22Rv1 (cell line): ENCODE measurements at regions not wholly inside any gene's neighbourhood (a gene's known extent, or its start where the extent isn't known, plus 50 kb on each side); places are given as distances from the start of the nearest gene placed in this dataset.

Experiments used
- ZFX ChIP-seq: fragments of 450-650 bp; IDR thresholded peaks from 2 replicates; pipeline ENCODE4 v1.6.1; 2017; ENCODE audit warnings: antibody characterized with exemption, borderline replicate concordance
- TF ChIP-seq, protein P1 (sequence below): fragments of 450-650 bp; IDR thresholded peaks from 2 replicates; pipeline ENCODE4 v1.5.1; 2017; ENCODE audit warnings: mild to moderate bottlenecking

DNA sequence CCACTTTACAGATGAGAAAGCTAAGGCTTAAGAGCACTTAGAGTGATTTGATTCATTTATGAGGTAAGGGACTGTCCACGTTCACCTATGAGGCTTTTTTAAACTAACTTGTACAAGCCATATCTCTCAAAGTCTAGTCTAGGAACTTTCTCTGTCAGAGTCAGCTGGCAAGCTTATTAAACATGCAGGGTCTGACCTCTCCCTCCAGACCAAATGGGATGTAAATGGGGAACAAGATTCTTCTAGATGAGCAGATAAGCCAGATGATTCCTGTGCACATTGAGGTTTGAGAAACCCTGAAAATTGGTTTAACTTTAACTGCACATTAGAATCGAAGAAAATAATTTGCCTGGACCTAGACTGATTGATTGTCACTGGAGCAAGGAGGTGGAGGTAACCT lies 160.0 kb upstream of the SPRY1 start:
- TF ChIP-seq ZFX: no peak
- TF ChIP-seq, protein P1, sequence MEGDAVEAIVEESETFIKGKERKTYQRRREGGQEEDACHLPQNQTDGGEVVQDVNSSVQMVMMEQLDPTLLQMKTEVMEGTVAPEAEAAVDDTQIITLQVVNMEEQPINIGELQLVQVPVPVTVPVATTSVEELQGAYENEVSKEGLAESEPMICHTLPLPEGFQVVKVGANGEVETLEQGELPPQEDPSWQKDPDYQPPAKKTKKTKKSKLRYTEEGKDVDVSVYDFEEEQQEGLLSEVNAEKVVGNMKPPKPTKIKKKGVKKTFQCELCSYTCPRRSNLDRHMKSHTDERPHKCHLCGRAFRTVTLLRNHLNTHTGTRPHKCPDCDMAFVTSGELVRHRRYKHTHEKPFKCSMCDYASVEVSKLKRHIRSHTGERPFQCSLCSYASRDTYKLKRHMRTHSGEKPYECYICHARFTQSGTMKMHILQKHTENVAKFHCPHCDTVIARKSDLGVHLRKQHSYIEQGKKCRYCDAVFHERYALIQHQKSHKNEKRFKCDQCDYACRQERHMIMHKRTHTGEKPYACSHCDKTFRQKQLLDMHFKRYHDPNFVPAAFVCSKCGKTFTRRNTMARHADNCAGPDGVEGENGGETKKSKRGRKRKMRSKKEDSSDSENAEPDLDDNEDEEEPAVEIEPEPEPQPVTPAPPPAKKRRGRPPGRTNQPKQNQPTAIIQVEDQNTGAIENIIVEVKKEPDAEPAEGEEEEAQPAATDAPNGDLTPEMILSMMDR: no peak
